Activated T-cell treated with anti-CD3 and anti-CD28 coated beads for 48 hours (primary cell): ENCODE measurements at regions not wholly inside any gene's neighbourhood (a gene's known extent, or its start where the extent isn't known, plus 50 kb on each side); places are given as distances from the start of the nearest gene placed in this dataset.
"Not testable (repeated sequence)": the region's sequence is repeated elsewhere in the genome, so short reads cannot be mapped to it uniquely, and the experiment has no call there.

Source experiments
- DNase-seq: peaks from one replicate; pipeline ENCODE4 v3.0.0-alpha.2; 2020; ENCODE audit warnings: low read depth

GRCh38 chr2:72078773-72079172, 68.9 kb downstream of the CYP26B1 start:
- DNase-seq: no peak

GRCh38 chr2:72077702-72078169, 69.9 kb downstream of the CYP26B1 start:
- DNase-seq: no peak

GRCh38 chr2:72073373-72073772, 74.3 kb downstream of the CYP26B1 start:
- not testable (repeated sequence) for DNase-seq

GRCh38 chr2:72064197-72064596, 83.5 kb downstream of the CYP26B1 start:
- DNase-seq: not testable (repeated sequence)

GRCh38 chr2:72062336-72062735, 85.3 kb downstream of the CYP26B1 start:
- DNase-seq: no peak

GRCh38 chr2:72057308-72057707, 90.4 kb downstream of the CYP26B1 start:
- DNase-seq: no peak

GRCh38 chr2:72051971-72052505, 95.6 kb downstream of the CYP26B1 start:
- no peak for DNase-seq

- no peak for DNase-seq
Measured at GRCh38 chr2:72051204-72051603, 96.5 kb downstream of the CYP26B1 start.

- no peak for DNase-seq
Measured at GRCh38 chr2:72050734-72051133, 96.9 kb downstream of the CYP26B1 start.

GRCh38 chr2:72048881-72049477, 98.7 kb downstream of the CYP26B1 start:
- DNase-seq: no peak

GRCh38 chr2:72043985-72044384, 103.7 kb downstream of the CYP26B1 start:
- DNase-seq: no peak

GRCh38 chr2:72041638-72042111, 106.0 kb downstream of the CYP26B1 start:
- DNase-seq: no peak

GRCh38 chr2:72040629-72041571, 106.8 kb downstream of the CYP26B1 start:
- DNase-seq: no peak

GRCh38 chr2:72038524-72038923, 109.1 kb downstream of the CYP26B1 start:
- DNase-seq: no peak

- DNase-seq: no peak
Measured at GRCh38 chr2:72037261-72037666, 110.4 kb downstream of the CYP26B1 start.

- DNase-seq: no peak
Measured at GRCh38 chr2:72036595-72036994, 111.1 kb downstream of the CYP26B1 start.

- no peak for DNase-seq
Measured at GRCh38 chr2:72036173-72036545, 111.5 kb downstream of the CYP26B1 start.

GRCh38 chr2:72035518-72036172, 112.0 kb downstream of the CYP26B1 start:
- no peak for DNase-seq

- DNase-seq: no peak
Measured at GRCh38 chr2:72034353-72035095, 113.1 kb downstream of the CYP26B1 start.

GRCh38 chr2:72033636-72034035, 114.0 kb downstream of the CYP26B1 start:
- no peak for DNase-seq

- no peak for DNase-seq
Measured at GRCh38 chr2:72032481-72033041, 115.1 kb downstream of the CYP26B1 start.
